ENCODE measurements at regions not wholly inside any gene's neighbourhood (a gene's known extent, or its start where the extent isn't known, plus 50 kb on each side); places are given as distances from the start of the nearest gene placed in this dataset.

- H3K23me2 ChIP-seq (ENCODE audit: insufficient read length, low read depth, low read length, poor library complexity, severe bottlenecking): no peaks in the 10 kb centered on the region
- no peak overlapping the region for H2BK5ac ChIP-seq (ENCODE audit: insufficient read length, low read length)
- no peak overlapping the region for H2BK20ac ChIP-seq (ENCODE audit: low read depth, low read length, poor library complexity, severe bottlenecking)
- no peak overlapping the region for H2BK12ac ChIP-seq (ENCODE audit: insufficient read length, low read depth, low read length)
- H3K9me3 Mint-ChIP-seq: peaks cover 3 to 6% of the 10 kb centered on the region in 2 experiments; a peak in 2 of 5 replicates
- H3K23ac ChIP-seq (ENCODE audit: insufficient read length, low read depth, low read length): no peak overlapping the region
- no peak overlapping the region for H4K8ac ChIP-seq (replicated peaks; ENCODE audit: insufficient read length, low read depth, low read length)
- H3K4me2 ChIP-seq (ENCODE audit: insufficient read depth, insufficient read length, low read length): no peak overlapping the region
- no peak for TF ChIP-seq CTCF (conservative IDR thresholded peaks at IDR 0.05)
- peaks cover 0 to 8% (median 0%) of the 10 kb centered on the region in 3 experiments; a peak in 3 of 7 replicates for H3K36me3 Mint-ChIP-seq (ENCODE audit: insufficient read depth in 1 of 3, low read depth in 3 of 3)
- no peak overlapping the region for H3K4ac ChIP-seq (ENCODE audit: low read depth, low read length)
- no peak overlapping the region for H3K27ac Mint-ChIP-seq
- H3K14ac ChIP-seq (ENCODE audit: insufficient read depth, low read length): no peak overlapping the region
- H3K56ac ChIP-seq (ENCODE audit: insufficient read length, low read depth, low read length): no peak overlapping the region
- no peaks in the 10 kb centered on the region for H3K4me1 Mint-ChIP-seq
- H3K27me3 Mint-ChIP-seq (ENCODE audit: low read depth): no peaks in the 10 kb centered on the region; the same call in 1 of the 2 replicates
- H4K20me1 ChIP-seq (ENCODE audit: control insufficient read depth, insufficient read depth, insufficient read length): no peaks in the 10 kb centered on the region
- no peak overlapping the region for H3T11ph ChIP-seq (ENCODE audit: low read length)
- no peak overlapping the region for H3K9ac ChIP-seq (ENCODE audit: extremely low read depth, insufficient read length, low read length)
- no peak overlapping the region for H2BK120ac ChIP-seq (ENCODE audit: low read depth, low read length, poor library complexity, severe bottlenecking)
- H2AFZ ChIP-seq (ENCODE audit: low read length): no peak overlapping the region
- no peaks in the 10 kb centered on the region for H3K27me3 ChIP-seq (ENCODE audit: insufficient read depth, low read length)
- H3K4me1 ChIP-seq (ENCODE audit: insufficient read depth, low read length): no peaks in the 10 kb centered on the region
- peak; percentile 39 for DNase-seq
- no peak overlapping the region for H4K91ac ChIP-seq (ENCODE audit: insufficient read length, low read depth, low read length)
- H3K4me3 Mint-ChIP-seq: no peak overlapping the region
- no CpG with 5 or more reads among the region's 3 CpGs for WGBS (ENCODE audit: extremely low coverage, insufficient read length, low lambda C conversion rate)
- no peaks in the 10 kb centered on the region for H3K9me3 ChIP-seq (ENCODE audit: control insufficient read depth, low read depth, low read length)
- no peak overlapping the region for H2AK5ac ChIP-seq (ENCODE audit: insufficient read length, low read length)
- no peak overlapping the region for H4K5ac ChIP-seq (ENCODE audit: insufficient read length, low read depth, low read length)
- no peak overlapping the region for H3K27ac ChIP-seq (ENCODE audit: insufficient read length, low read depth, low read length)
- H3K79me2 ChIP-seq (ENCODE audit: insufficient read depth, low read length): no peaks in the 10 kb centered on the region
- no peak overlapping the region for H3K18ac ChIP-seq (ENCODE audit: insufficient read length, low read depth, low read length)
- no peak overlapping the region for H2BK15ac ChIP-seq (ENCODE audit: low read depth, low read length)
- H3K79me1 ChIP-seq (ENCODE audit: insufficient read depth, low read depth, low read length, poor library complexity, severe bottlenecking): no peaks in the 10 kb centered on the region
These were observed 414.5 kb upstream of the HSF2 start for GRCh38 chr6:121984956-121985355.

Measured in H9 (cell line).